K562 (cell line): ENCODE measurements at regions not wholly inside any gene's neighbourhood (a gene's known extent, or its start where the extent isn't known, plus 50 kb on each side); places are given as distances from the start of the nearest gene placed in this dataset.

Source experiments
- DMBX1 ChIP-seq: fragments of 250-450 bp; sonication (Bioruptor Pico); IDR thresholded peaks from 2 replicates; pipeline ENCODE4 v1.8.0; 2022; ENCODE audit warnings: inconsistent platforms, mild to moderate bottlenecking, moderate library complexity, borderline replicate concordance
- DPF2 ChIP-seq: fragments of 450-650 bp; IDR thresholded peaks from 2 replicates; pipeline ENCODE4 v1.6.1; 2016
- ETV5 ChIP-seq: sonication (generic); formaldehyde crosslinking; IDR thresholded peaks from 2 replicates; pipeline ENCODE4 v1.4.0; 2020; ENCODE audit warnings: low read depth, mild to moderate bottlenecking, missing genetic modification reagents
- GABPB2 ChIP-seq: fragments of 250-450 bp; sonication (Bioruptor Pico); conservative IDR thresholded peaks from 2 replicates; pipeline ENCODE4 v1.5.1; 2021; ENCODE audit warnings: mild to moderate bottlenecking
- GTF2B ChIP-seq: IDR thresholded peaks from 2 replicates; pipeline ENCODE4 v1.6.1; 2011; ENCODE audit not compliant: insufficient read length; ENCODE audit errors: extremely low read depth
- MLX ChIP-seq, 2 experiments: fragments of 450-650 bp in 1 of 2; sonication (generic) in 1 of 2; formaldehyde crosslinking; conservative IDR thresholded peaks; 2 replicates each; pipeline versions ENCODE4 v1.4.0 to v1.8.1; 2020 to 2022; ENCODE audit warnings: mild to moderate bottlenecking in 1 of 2, missing genetic modification reagents in 1 of 2
- PCBP1 ChIP-seq: fragments of 200-400 bp; formaldehyde crosslinking; IDR thresholded peaks from 2 replicates; pipeline ENCODE4 v1.6.1; 2018; ENCODE audit warnings: mild to moderate bottlenecking, low read depth, low read length; ENCODE audit not compliant: poor library complexity, severe bottlenecking
- RBM25 ChIP-seq: fragments of 200-400 bp; formaldehyde crosslinking; IDR thresholded peaks from 2 replicates; pipeline ENCODE4 v1.6.1; 2018; ENCODE audit warnings: low read length, low read depth, moderate library complexity; ENCODE audit not compliant: severe bottlenecking
- USF2 ChIP-seq: sonication (generic); formaldehyde crosslinking; IDR thresholded peaks from 2 replicates; pipeline ENCODE4 v1.5.0; 2020; ENCODE audit warnings: missing genetic modification reagents
- ZNF124 ChIP-seq: sonication (generic); formaldehyde crosslinking; IDR thresholded peaks from 2 replicates; pipeline ENCODE4 v1.8.1; 2022; ENCODE audit warnings: missing genetic modification reagents
- ZNF699 ChIP-seq: fragments of 250-450 bp; sonication (Bioruptor Pico); IDR thresholded peaks from 2 replicates; pipeline ENCODE4 v1.8.0; 2021; ENCODE audit warnings: mild to moderate bottlenecking, moderate library complexity; ENCODE audit not compliant: insufficient replicate concordance

- TF ChIP-seq GTF2B (no peak), RBM25 (no peak), GABPB2 (CRISPR knock-in tag) (no peak), DMBX1 (no peak), ETV5 (CRISPR knock-in tag) (no peak), PCBP1 (no peak), MLX (CRISPR knock-in tag; conservative IDR thresholded peaks at IDR 0.05) (no peak), USF2 (no peak), ZNF699 (no peak), ZNF124 (no peak), DPF2 (no peak)
These were observed 158.4 kb downstream of the C12orf50 start (continued) for GRCh38 chr12:87870493-87871460.
